ENCODE measurements at regions not wholly inside any gene's neighbourhood (a gene's known extent, or its start where the extent isn't known, plus 50 kb on each side); places are given as distances from the start of the nearest gene placed in this dataset.
A peak's percentile ranks its signal among the peaks of the same experiment; 100 is the strongest.

DNA sequence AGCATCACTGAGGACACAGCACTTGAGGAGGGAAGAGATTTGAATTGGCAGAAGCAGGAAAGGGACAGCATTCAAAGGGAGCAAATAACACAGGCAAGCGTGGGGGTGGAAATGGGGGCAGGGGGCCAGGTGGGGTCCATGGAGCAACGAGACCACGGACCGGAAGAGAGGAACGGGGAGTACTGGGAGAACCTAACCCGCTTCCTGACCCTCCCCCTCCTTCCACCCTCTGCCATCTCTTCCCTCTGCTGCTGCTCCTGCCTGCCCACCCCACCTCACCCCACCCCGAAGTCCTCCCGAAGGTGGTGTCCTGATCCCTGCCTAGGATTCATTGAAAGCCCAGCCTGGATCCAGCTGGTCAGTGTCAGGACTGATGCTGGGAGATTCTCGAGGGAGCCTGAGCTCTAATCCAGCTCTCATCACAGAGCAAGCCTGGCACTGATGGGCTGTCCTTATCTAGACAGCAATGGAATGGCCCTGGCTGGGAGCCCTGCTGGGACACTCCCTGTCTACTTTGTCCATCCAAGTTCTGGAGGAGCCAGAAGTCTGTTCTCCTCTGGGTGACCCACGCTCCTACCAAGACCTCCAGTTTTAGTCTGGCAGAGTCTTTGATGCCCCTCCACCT lies 105.0 kb downstream of the TRIM29 start:
- DNase-seq: no peak

DNA sequence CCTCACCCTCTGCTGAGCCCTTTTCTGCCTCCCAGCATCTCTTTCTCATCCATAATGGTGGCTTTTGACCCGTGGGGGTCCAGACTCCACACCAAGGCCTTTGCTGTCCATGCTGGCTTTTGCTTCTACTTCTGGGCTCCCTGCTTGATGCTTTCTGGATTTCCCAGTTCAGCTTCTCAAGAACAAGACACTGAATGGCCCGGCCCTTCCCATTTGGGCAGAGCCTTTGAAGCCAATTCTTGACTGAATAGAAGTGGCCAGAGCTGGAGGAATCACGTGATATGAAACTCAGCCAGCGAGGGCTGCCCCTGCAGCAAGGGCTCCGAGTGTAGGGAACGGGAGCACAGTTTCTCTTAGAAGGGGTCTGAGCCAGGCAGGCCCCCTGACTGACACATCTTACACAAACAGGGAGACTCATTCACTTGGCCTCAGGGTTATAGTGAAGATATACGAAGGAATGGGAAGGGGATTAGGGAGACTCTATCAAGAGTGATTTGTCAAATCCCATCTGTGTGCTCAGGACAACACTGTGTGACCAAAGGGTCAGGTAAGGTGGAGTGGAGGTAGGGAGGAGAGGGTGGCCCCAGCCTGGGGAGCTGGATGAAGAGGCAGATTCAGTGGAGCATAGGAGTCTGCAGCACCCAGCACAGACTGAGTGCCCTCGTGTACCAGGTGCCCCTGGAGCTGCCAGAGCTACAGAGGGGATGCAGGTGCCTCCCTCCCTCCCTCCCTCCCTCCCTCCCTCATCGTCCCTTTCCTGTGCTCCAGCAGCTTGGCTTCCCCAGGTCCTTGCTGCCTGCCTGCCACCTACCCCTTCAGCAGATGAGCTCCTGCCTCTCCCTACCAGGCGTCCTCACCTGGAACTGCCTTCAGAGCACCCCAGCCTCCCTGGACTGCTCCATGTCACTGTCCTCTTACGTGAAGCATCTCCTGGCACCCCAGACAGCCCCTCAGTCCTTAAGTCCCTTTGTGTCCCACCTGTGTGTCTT lies 106.0 kb downstream of the TRIM29 start:
- DNase-seq: no peak

DNA sequence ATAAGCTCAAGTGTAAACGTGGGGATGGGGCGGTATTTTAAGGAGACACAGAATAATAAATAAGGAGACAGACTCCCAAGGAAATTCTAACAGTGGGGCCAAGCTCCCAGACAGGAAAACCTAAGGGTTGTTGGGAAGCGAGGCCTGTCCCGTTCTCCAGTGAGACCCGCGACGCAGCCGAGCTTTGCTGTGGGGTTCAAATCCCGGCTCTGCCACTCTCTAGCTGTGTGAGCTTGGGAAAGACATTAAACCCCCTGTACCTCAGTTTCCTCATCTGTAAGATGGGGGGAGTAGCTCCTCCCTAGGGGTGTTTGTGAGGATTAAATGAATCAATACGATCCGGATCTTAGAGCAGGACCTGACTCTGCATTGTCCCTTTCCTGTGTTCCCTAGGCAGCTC lies 106.8 kb downstream of the TRIM29 start:
- DNase-seq: no peak

GRCh38 chr11:120030411-120030810 lies 107.5 kb downstream of the TRIM29 start:
- no peak for DNase-seq

GRCh38 chr11:120029321-120029720 lies 108.6 kb downstream of the TRIM29 start:
- DNase-seq: no peak

- DNase-seq: no peak
Measured at GRCh38 chr11:120028897-120029258, 109.0 kb downstream of the TRIM29 start.

GRCh38 chr11:120028181-120028896 lies 109.6 kb downstream of the TRIM29 start:
- DNase-seq: no peak

DNA sequence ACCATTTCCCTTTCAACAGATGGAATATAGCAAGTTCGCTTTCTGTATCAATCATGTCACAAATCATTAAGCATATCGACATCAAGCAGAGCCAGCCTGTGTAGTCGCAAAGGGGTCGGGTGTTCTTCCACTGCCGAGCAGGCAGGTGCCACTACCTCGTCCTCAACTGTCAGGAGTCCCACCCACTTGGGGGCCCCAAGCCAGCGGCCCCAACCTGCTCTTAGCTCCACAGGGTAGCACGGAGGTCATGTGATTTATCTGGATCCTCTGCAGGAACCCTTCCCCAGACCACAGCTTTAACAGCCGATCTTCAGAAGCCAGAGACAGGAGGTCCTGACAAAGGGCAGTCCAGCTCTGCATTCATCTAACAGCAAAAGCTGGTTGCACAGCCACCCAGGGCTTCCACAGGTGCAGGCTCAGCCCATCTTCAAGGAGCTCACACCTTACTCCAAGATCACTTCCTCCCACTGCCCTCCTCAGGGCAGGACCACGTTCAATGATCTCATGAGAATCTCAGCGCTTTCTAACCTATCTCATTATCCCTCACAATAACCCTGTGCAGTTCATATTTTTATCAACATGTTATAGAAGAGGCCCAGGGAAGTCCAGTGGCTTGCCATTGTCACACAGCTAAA lies 110.2 kb downstream of the TRIM29 start:
- no peak for DNase-seq

GRCh38 chr11:120025606-120026335 lies 112.1 kb downstream of the TRIM29 start:
- no peak for DNase-seq

- DNase-seq: no peak
Measured at GRCh38 chr11:120024586-120024985, 113.3 kb downstream of the TRIM29 start.

- no peak for DNase-seq
Measured at GRCh38 chr11:120024046-120024445, 113.9 kb downstream of the TRIM29 start.

GRCh38 chr11:120023551-120023950 lies 114.4 kb downstream of the TRIM29 start:
- DNase-seq: no peak

DNA sequence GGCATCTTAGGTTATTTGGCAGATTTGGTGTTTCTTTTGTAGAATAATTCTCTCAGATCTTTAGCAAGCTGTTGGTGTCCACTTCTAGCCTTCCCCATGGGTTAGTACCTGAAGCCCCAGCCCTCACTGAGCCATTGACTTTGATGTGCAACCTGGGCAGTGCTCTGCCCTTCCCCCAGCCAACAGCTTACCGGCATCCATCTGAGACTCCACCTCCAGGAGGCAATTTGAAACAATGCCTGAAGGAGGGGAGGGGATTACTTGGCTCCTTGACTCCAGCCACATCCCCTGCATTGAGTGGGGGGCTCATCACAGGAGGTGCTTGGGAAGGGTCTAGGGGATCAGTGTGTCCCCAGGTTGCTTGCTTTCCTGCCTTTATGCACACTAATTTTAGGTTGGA lies 114.8 kb downstream of the TRIM29 start:
- DNase-seq: no peak

- peak in 1 of 2 experiments; percentile 24 for DNase-seq
Measured at GRCh38 chr11:120022617-120023016, 115.3 kb downstream of the TRIM29 start.

DNA sequence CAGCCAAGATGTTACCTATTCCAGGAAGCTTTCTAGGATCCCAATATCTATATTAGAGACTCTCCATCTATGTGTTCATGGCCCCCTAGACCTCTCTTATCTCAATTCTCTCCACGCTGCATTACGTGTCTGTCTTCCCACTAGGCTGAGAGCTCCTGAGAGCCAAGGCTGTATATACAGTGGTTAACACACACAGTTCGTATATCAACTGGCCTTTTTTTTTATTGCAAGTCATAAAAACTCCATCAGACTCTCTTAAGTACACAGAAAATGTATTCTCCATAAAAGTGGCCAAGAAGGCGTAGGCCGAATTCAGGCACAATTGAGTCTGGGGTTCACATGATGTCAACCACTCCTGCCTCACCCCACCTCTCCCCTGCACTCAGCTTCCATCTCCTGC lies 115.9 kb downstream of the TRIM29 start:
- DNase-seq: no peak

GRCh38 chr11:120021391-120021953 lies 116.4 kb downstream of the TRIM29 start:
- DNase-seq: no peak

GRCh38 chr11:120020981-120021380 lies 116.9 kb downstream of the TRIM29 start:
- no peak for DNase-seq

DNA sequence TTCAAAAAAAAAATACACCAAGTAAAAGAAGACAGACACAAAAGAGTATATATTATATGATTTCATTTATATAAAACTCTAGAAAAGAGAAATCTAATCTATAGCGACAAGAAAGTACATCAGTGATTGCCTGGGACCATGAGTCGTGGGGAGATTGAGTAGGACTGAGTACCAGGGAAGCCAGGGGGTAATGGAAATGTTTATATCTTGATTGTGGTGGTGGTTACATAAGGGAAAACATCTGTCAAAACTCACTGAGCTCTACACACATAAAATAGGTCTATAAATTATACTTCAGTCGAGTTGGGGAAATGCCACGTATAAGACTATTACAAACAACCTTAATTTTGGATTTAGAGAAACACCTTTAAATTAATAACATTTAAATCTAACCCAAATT lies 117.4 kb downstream of the TRIM29 start:
- no peak for DNase-seq

- no peak for DNase-seq
Measured at GRCh38 chr11:120019191-120019590, 118.7 kb downstream of the TRIM29 start.

DNA sequence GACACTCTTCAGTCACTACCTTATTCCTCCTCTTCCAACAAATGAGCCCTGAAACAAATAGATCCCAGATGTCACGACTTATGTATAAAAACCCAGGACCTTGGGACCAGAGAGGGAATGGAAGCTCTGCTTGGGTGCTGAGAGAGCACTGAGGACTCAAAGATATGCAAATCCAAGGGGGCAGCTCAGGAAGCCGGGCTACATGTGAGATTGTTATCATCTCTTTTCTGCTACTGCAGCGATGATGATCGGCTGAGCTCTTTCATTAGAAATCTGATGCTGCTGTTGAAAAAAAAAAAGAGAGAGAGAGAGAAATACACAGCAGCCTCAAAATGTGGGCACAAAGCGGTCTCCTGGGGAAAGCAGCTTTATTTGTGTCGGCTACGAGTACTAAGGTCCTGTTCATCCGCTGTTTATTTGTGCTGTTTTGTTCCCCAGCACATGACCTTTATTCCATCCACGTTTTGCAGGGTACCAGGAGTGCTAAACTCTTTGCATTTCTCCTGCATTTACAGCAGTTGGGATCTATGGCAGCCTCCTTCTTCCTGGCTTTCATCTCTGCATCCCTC lies 120.2 kb downstream of the TRIM29 start:
- no peak for DNase-seq
